ENCODE measurements at regions not wholly inside any gene's neighbourhood (a gene's known extent, or its start where the extent isn't known, plus 50 kb on each side); places are given as distances from the start of the nearest gene placed in this dataset.
"Not testable (repeated sequence)": the region's sequence is repeated elsewhere in the genome, so short reads cannot be mapped to it uniquely, and the experiment has no call there.

DNA sequence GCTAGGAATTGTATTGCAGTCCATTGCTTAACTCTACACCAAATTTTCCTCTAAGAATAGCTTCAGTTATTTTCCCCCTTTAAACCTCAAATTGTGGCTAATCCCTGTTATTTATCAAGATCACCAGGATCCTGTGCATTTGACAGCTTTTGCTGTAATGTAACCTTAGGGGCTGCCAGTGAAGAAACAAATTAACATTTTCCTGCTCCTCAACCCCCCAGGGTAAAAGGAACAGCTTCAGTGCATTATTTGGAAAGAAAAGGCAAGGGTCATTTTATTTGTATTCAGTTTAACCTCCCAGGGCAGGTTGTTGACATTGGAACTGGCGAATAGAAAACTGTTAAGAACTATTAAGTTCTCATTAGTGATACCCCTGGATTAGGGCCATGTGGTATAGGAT is 57.0 kb downstream of the PCDH20 start:
- no peak for DNase-seq (ENCODE audit: low read depth in 2 of 2)

DNA sequence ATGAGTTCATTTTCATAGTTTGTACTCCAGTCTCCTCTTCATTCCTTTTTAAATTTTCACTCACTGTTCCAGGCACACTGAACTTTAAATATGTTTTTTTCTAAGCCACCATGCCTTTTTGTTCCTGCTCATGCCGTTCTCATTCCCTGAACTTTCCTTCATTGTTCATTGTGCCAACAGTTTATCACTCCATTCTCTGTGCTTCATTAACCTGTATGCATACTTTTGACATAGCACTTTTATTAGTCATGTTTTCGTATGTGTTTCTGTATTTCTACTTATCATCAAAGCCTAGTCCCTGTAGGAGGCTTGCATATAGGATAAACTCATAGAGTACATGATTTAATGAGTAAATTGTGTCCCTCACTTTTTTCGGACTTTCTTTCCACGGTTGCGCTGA is 65.3 kb downstream of the PCDH20 start:
- no peak for DNase-seq (ENCODE audit: low read depth in 2 of 2)

DNA sequence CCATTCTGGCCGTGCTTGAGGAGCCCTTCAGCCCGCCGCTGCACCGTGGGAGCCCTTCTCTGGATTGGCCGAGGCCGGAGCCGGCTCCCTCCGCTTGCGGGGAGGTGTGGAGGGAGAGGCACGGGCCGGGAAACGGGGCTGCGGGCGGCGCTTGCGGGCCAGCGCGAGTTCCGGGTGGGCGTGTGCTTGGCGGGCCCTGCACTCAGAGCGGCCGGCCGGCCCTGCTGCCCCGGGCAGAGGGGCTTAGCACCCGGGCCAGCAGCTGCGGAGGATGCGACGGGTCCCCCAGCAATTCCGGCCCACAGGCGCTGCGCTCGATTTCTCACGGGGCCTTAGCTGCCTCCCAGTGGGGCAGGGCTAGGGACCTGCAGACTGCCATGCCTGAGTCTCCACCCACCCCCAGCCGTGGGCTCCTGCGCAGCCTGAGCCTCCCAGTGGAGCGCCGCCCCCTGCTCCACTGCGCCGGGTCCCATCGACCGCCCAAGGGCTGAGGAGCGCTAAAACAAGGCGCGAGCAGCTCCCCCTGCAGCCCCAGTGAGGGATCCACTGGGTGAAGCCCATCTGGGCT is 76.5 kb downstream of the PCDH20 start:
- DNase-seq (ENCODE audit: low read depth in 2 of 2): no peak

DNA sequence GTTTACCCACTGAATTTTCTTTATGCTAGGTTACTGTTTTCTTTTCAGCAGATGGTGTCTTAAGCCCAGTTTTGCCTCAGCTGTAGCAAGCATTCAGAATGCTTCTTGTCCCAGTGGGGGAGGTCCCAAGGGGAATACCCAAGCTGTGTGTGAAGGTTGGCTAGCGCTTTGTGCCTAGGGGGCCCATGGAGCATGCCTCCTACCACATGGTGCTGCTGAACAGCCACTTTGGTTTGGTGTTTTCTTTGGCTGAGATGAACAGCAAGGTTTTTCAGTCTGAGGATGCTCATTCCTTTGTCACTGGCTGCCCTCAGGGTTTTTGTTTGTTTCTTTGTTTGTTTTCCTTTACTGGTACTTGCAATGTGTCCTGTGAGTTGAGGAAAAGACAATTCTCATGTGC is 99.0 kb downstream of the PCDH20 start:
- no peak for DNase-seq (ENCODE audit: low read depth in 2 of 2)

DNA sequence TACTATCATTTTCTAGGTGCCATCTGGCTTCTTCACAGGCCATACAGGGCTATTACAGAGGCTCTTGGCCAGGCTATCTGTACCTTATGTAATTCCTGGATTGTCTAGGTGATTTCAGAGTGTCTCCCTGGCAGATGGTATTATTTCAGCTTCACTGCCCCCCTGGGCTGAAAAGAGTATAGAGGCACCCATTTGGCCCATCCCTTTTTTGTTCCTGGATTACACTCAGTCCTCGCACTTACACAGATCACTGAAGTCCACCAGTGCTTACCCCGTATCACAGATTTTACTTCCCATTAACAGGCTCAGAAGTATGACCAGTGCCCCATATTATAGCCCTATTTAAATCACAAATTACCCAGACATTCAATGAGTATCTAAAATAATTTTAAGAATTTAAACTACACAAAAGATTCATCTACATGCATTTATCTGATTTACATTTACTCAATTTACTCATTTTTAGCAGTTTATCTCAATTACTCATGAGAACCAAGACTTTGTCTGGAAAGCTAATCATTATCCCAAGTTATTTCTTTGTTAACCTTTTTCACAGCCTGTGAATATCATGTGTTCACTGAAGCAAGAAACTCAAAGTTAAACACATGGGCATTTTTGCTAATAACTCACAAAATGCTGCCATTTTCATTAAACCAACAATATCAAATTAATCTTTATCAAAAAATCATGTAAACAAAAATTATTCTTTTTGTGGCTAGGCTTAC is 121.0 kb downstream of the PCDH20 start:
- DNase-seq (ENCODE audit: low read depth in 2 of 2): no peak

DNA sequence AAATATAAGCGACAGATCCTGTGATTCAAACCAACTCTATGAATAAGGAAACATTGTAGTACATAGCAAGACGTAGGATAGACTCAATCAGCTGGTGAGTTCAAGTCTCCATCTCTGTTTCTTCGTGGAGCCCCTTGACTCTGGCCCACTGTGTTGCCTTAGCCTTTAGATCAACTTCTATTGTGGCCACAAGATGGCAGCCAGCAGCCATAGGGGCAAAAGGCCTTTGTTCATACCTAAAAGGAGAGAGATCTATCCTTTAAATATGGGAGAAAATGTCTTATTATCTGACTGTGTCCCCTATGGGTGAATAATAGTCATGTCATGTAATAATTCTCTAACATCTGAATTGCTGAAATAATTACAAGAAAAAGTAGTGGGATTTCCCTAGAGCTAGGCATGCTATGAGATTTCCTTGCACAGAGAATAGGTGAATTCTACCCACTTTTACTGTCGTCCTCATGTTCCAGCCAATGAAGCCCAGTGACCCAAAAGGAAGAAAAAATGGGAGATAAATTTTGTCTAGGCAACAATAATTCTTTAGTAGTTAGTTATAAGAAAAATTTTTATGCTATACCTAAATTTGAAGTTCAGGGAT is 129.4 kb downstream of the PCDH20 start:
- no peak for DNase-seq (ENCODE audit: low read depth in 2 of 2)

DNA sequence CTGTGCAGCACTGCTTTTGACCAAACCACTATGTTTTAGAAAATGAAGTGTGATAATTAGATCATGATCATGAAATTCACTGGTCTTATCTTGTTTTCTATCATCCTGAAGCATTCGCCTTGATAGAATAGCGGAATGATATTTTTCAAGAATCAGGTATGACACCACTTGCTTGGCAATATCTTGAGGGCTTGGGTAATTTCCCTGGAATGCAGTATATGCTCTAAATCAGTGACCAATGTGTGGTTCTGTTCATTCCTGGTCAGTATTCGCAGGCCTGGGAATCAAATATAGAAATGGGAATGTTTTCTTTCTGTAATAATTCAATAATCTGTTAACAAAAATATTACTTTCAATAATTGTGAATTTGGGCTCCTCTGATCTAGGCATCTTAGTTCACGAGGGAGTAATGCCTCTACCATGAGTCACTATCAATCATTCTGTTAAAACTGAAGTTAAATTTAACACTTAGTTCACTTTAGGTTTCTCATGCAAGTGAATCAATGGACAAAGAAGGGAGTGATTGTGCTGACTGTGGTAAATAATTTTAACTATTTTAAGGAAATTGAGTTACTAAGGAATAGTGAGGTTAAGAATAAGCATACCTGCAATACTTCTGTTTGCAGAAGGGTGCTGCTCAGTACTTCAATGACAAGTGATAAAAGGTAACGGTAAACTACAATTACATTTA is 137.9 kb downstream of the PCDH20 start:
- no peak for DNase-seq (ENCODE audit: low read depth in 2 of 2)

DNA sequence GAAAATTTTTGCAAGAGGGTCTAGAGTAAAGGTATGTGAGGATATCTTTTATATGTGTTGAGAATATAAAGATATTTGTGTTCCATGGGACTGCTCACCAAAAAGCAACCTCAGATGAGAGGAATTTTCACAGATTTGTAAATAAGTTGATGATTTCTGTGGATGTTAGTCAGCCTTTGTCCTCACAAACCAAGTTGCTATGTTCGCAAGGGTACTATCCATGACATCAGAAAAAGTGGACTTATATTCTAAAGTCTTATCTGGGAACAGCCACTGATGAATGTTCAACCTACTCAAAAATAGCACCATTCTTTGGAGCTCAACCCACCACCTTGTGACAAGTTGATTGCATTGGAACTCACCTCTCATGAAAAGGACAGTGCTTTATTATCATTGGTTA is 138.6 kb downstream of the PCDH20 start:
- DNase-seq (ENCODE audit: low read depth in 2 of 2): no peak

DNA sequence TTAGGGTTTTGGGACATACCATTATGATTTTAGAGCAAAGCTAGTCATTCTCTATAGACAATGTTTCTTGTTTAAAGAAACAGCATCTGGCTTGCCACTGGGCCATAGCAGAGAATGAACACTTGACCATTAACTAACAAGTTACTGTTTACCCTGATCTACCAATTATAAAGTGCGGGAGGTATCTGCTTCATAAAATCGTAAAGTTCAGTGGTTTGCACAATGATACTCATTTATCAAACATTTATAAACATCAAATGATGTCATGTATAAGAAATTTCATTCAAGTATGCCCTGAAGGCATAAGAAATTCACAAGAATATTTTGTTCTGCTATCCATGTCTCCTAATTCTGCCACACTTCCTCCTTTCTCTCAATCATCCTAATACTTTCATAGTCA is 139.2 kb downstream of the PCDH20 start:
- no peak for DNase-seq (ENCODE audit: low read depth in 2 of 2)

DNA sequence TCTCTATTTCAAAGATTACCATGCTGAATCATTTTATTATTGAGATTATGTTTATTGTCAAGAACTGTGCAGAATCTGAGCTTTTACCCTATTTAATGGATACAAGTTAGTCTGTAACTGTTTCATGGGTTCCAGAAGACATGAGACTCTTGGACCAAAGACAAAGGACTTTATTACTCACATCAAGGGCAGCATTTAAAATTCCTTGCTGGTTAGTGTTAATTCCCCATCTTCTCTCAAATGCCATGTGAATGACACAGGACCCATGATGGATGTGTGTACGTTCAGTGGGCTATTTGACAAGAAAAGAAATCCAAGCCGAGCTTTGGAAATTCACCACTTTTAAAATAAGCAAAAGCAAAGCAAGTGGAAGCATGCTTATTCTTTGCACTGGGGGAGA is 139.9 kb downstream of the PCDH20 start:
- no peak for DNase-seq (ENCODE audit: low read depth in 2 of 2)

DNA sequence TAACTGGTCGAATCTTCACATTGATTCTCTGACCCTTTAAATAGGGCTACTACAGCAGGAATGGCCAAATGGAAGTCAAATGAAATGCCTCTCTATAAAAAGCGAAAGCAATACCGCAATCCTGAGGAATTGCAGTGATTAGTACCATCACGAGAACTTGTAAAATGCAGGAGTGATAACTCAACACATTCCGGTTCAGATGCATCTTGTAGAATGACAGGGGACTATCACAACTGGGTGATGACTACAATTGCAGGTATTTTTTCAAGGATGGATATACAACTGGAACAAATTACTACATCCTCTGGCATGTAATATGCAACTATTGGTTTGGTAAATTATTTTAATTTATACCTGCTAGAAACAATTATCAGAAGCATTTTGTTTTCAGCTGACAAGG is 140.4 kb downstream of the PCDH20 start:
- no peak for DNase-seq (ENCODE audit: low read depth in 2 of 2)

DNA sequence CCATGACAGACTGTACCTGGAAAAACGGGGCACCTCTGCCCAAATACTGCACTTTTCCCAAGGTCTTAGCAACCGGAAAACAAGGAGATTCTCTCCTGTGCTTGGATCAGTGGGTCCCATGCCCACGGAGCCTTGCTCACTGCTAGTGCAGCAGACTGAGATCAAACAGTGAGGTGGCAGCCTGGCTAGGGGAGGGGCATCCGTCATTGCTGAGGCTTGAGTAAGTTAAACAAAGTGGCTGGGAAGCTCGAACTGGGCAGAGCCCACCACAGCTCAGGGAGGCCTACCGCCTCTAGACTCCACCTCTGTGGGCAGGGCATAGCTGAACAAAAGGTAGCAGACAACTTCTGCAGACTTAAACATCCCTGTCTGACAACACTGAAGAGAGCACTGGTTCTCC is 148.8 kb downstream of the PCDH20 start:
- DNase-seq (ENCODE audit: low read depth in 2 of 2): not testable (repeated sequence)

DNA sequence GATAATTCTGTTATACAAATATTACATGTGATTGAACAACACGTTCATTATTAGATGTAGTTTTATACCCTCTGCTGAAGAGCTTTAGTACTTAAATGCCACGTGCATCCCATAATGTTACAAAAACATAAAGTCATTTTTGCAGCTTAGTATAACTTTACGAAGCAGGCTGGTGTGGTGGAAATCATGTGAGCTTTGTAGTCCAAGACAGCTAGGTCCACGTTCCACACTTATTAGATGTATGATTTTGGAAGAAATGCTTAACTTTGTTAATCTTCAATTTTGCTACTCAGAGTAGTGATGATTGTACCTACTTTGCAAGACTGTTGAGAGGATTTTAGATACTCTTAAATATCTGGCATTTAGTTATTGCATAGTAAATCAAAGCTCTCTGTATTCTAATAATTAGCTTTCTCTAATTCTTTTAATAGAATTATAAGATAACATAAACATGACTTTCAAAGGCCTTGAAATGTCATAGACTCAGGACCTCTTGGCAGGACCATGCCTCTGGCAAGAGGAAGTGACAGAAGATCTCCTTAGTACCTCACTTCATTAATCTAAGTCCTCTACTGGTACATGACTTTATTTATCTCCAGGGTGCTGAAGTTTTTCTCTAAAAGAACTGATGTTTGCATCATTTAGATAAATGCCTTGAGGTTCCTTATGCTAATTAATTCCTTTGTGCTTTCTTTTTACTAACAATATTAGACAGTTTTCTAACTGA is 153.7 kb downstream of the PCDH20 start:
- no peak for DNase-seq (ENCODE audit: low read depth in 2 of 2)

DNA sequence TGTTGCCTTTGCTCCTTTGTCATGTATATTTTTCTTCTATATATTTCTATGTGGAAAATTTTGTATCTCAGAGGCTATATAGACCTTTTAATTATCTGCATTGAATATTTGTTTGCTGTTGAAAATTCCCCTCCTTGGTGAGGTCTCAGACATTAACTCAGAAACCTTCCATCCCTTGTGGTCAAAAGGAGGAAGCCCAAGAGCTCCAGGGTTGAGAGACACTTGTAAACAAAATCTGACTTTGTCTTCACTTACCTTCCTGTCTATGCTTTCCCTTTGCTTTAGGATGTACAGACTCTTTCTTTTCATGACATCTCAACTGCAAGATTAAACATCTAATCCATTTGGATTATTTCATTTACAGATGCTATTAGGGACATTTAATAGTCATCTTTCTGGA is 157.5 kb downstream of the PCDH20 start:
- no peak for DNase-seq (ENCODE audit: low read depth in 2 of 2)

DNA sequence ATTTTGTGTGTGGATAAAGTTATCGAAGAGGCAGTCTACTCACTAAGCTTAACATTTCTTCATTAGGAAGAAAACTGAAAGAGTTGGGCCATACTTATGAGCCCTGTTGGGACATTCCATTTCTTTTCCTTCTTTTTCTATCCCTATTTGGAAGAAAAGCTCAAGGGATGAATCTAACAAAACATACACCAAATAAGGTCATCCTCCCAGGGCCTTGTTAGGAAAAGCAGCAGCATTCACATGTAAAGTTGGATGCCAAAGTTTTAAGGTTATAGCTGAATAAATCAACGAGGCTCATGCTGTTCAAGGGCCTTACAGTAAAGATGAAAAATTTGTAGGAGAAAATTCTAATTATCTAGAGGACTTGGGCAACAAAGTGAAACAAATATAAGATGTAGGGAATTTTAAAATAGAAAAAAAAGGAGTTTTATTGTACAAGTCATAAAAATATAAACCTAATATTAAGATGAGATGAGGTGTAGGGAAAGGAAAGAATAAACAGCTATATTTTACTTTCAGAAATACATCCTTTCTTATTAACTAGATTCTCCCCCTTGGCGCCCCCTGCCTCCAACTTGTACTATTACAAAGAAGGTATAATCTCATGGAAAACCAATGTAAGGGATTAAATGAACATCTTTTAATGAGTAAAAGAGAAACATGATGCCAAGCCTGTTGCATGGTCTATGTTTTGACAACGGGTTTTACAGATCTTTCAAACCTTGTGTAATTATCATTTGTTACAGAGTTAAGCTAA is 160.4 kb downstream of the PCDH20 start:
- no peak for DNase-seq (ENCODE audit: low read depth in 2 of 2)

DNA sequence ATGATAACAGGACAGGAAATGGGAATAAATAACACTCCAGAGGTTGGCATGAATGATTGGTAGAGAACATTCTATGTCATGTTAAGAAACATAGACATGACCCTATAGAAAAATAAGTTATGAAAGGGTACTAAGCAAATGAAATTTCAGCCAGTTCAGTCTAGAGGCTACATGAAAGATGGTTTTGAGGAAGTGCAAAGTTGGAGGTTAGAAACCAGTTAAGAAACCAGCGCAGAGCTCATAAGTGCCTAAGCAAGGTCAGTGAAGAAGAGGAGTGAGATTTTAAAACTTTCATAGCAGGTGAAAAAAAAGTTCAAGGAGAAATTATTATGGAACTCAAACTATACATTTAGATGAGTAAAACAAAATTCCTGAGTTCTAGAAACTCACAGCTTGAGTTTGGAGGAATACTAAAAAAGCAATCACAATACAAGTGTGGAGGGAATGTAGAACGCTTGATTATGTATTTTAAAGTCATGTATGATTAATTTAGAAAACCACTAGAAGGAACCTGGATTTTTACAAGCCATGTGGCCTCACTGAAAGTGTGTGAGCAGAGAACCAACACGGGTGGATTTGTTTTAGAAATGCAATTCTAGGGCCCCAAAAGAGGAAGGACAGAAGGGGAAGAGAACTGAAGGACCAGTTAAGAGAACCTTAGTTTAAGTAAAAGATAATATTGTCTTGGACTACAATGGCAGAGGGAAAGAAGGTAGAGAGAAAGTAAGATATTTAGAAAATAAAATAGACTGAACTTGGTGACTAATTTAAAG is 162.4 kb downstream of the PCDH20 start:
- DNase-seq (ENCODE audit: low read depth in 2 of 2): no peak

DNA sequence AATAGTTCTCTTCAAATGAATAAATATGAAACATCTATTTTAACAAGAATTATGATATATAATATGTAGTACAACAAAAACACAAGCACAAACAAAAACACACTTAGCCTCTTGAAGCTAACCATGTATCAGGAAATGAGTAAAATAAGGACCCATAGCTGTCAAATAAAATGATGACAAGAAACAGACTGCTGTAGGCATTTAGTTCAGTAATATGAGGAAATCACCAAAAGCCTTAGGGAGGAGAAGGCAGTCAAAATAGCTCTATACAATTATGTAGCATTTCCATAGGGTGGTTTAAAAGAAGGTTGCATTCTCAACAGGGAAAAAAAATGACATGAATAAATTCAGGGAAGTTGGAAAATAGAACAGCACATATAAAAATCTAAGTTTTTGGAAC is 163.4 kb downstream of the PCDH20 start:
- no peak for DNase-seq (ENCODE audit: low read depth in 2 of 2)

DNA sequence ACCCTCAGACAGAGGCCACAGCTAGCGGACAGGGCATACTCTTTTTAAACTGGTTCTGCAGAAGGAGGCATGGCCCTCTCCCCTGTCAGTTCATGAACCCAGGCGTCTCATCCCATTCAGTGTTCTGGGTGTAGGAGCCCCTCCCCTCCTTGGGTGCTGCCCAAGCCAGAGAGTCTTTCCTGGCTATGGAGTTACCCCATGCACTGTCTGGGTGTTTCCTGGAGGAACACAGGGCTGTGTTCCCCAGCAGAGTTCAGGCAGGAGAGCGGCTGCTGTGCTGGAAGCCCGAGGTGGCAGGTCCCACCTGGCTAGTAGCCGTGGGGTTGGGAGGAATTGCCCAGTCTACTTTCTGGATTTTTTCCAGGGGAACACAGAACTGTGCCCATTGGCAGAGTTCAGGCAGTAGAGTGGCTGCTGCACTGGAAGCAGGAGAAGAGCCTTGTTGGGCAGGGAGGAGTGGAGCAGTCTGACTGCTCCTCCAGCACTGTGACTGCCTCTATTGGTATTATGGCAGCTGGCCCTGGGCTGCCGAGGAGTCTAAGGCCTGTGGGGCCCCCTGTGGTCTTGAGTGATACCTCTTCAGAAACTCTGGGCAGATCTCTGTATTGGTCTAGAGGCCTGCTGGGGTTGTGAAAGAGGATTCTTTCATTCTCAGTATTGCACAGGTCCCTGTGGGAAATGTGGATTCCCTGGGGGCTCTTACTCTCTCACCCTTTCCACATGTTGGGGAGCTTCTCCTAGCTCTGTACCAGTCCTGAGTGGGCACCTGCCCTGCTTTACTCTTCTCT is 168.3 kb downstream of the PCDH20 start:
- no peak for DNase-seq (ENCODE audit: low read depth in 2 of 2)

DNA sequence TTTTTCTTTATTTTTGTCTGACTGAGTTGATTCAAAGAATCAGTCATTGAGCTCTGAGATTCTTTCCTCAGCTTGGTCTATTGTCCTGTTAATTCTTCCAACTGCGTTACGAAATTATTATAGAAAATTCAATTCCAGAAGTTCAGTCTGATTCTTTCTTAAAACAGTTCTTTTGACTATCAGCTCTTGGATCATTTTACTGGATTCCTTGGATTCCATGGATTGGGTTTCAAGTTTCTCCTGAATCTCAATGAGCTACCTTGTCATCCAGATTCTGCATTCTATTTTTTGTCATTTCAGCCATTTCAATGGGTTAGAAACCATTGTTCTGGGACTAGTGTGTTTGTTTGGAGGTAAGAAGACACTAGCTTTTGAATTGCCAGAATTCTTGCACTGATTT is 169.3 kb downstream of the PCDH20 start:
- DNase-seq (ENCODE audit: low read depth in 2 of 2): no peak

DNA sequence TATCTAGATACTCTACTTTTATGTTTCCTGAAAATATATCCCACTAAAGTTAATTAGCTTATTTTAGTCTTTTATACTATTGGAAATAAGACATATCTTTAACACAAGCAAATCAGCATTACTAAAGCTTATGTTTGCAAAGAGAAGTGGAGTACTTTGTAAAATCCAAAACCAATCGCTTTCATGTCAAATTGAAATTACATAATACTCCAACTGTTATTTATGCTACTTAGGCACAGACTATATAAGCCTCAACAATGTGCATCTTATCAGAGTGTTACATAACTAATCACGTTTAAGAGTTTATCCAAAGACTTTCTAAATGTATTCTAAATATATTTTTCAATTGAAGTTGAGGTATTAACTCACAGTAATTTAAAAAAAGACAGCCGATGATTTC is 200.0 kb downstream of the PCDH20 start:
- DNase-seq (ENCODE audit: low read depth in 2 of 2): no peak
